ENCODE measurements at regions not wholly inside any gene's neighbourhood (a gene's known extent, or its start where the extent isn't known, plus 50 kb on each side); places are given as distances from the start of the nearest gene placed in this dataset.

GRCh38 chr7:9625953-9626352 is 1192.5 kb downstream of the NXPH1 start:
- Histone ChIP-seq H3K4me2 (ENCODE audit: insufficient read depth, low read length) (no peak overlapping the region), H3K4me3 (ENCODE audit: low read depth in 1 of 2, low read length in 2 of 2) (no peak overlapping the region), H3K27ac (ENCODE audit: low read length) (no peak overlapping the region), H3K9ac (ENCODE audit: low read depth, low read length) (no peak overlapping the region), H3K36me3 (ENCODE audit: insufficient read depth, low read length) (no peaks in the 10 kb centered on the region), H3K4me1 (ENCODE audit: insufficient read depth, low read length) (no peaks in the 10 kb centered on the region), H3K79me2 (ENCODE audit: insufficient read depth, low read length) (no peaks in the 10 kb centered on the region), H2AFZ (ENCODE audit: low read depth, low read length) (no peak overlapping the region), H4K20me1 (ENCODE audit: insufficient read depth, low read length) (no peaks in the 10 kb centered on the region), H3K9me3 (ENCODE audit: insufficient read depth, low read length, severe bottlenecking) (no peaks in the 10 kb centered on the region), H3K27me3 (ENCODE audit: insufficient read depth, low read length, poor library complexity) (no peaks in the 10 kb centered on the region)
- TF ChIP-seq EZH2 (IDR thresholded peaks at IDR 0.05; ENCODE audit: borderline replicate concordance, low read depth, low read length, severe bottlenecking): no peak
- TF ChIP-seq, protein P1, sequence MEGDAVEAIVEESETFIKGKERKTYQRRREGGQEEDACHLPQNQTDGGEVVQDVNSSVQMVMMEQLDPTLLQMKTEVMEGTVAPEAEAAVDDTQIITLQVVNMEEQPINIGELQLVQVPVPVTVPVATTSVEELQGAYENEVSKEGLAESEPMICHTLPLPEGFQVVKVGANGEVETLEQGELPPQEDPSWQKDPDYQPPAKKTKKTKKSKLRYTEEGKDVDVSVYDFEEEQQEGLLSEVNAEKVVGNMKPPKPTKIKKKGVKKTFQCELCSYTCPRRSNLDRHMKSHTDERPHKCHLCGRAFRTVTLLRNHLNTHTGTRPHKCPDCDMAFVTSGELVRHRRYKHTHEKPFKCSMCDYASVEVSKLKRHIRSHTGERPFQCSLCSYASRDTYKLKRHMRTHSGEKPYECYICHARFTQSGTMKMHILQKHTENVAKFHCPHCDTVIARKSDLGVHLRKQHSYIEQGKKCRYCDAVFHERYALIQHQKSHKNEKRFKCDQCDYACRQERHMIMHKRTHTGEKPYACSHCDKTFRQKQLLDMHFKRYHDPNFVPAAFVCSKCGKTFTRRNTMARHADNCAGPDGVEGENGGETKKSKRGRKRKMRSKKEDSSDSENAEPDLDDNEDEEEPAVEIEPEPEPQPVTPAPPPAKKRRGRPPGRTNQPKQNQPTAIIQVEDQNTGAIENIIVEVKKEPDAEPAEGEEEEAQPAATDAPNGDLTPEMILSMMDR (IDR thresholded peaks at IDR 0.05; ENCODE audit: borderline replicate concordance, extremely low read depth, low read length, poor library complexity, severe bottlenecking): no peak
- ATAC-seq (ENCODE audit: insufficient read depth, low read depth) (no peak), DNase-seq (no peak)

- no peak for TF ChIP-seq EZH2 (IDR thresholded peaks at IDR 0.05; ENCODE audit: borderline replicate concordance, low read depth, low read length, severe bottlenecking)
- TF ChIP-seq, protein P1 (IDR thresholded peaks at IDR 0.05; ENCODE audit: borderline replicate concordance, extremely low read depth, low read length, poor library complexity, severe bottlenecking): no peak
- no peak for ATAC-seq (ENCODE audit: insufficient read depth, low read depth)
- Histone ChIP-seq H3K9me3 (ENCODE audit: insufficient read depth, low read length, severe bottlenecking) (no peaks in the 10 kb centered on the region), H3K36me3 (ENCODE audit: insufficient read depth, low read length) (no peaks in the 10 kb centered on the region), H2AFZ (ENCODE audit: low read depth, low read length) (no peak overlapping the region), H3K79me2 (ENCODE audit: insufficient read depth, low read length) (no peaks in the 10 kb centered on the region), H4K20me1 (ENCODE audit: insufficient read depth, low read length) (no peaks in the 10 kb centered on the region), H3K4me3 (ENCODE audit: low read depth in 1 of 2, low read length in 2 of 2) (no peak overlapping the region), H3K27me3 (ENCODE audit: insufficient read depth, low read length, poor library complexity) (no peaks in the 10 kb centered on the region), H3K4me2 (ENCODE audit: insufficient read depth, low read length) (no peak overlapping the region), H3K27ac (ENCODE audit: low read length) (no peak overlapping the region), H3K9ac (ENCODE audit: low read depth, low read length) (no peak overlapping the region), H3K4me1 (ENCODE audit: insufficient read depth, low read length) (no peaks in the 10 kb centered on the region)
- no peak for DNase-seq
These were observed 1212.3 kb downstream of the NXPH1 start for GRCh38 chr7:9645756-9646155.

GRCh38 chr7:9657257-9657656 is 1223.8 kb downstream of the NXPH1 start:
- no peak for DNase-seq
- H2AFZ ChIP-seq (ENCODE audit: low read depth, low read length): no peak overlapping the region
- no peak for ATAC-seq (ENCODE audit: insufficient read depth, low read depth)

More at GRCh38 chr7:9657257-9657656, 1223.8 kb downstream of the NXPH1 start:
- no peaks in the 10 kb centered on the region for H3K9me3 ChIP-seq (ENCODE audit: insufficient read depth, low read length, severe bottlenecking)
- no peaks in the 10 kb centered on the region for H3K27me3 ChIP-seq (ENCODE audit: insufficient read depth, low read length, poor library complexity)
- no peaks in the 10 kb centered on the region for H3K79me2 ChIP-seq (ENCODE audit: insufficient read depth, low read length)
- no peak overlapping the region for H3K9ac ChIP-seq (ENCODE audit: low read depth, low read length)
- no peaks in the 10 kb centered on the region for H4K20me1 ChIP-seq (ENCODE audit: insufficient read depth, low read length)
- H3K27ac ChIP-seq (ENCODE audit: low read length): no peak overlapping the region
- no peak overlapping the region for H3K4me2 ChIP-seq (ENCODE audit: insufficient read depth, low read length)
- H3K4me1 ChIP-seq (ENCODE audit: insufficient read depth, low read length): no peaks in the 10 kb centered on the region
- H3K4me3 ChIP-seq (ENCODE audit: low read depth in 1 of 2, low read length in 2 of 2): no peak overlapping the region
- no peaks in the 10 kb centered on the region for H3K36me3 ChIP-seq (ENCODE audit: insufficient read depth, low read length)
- TF ChIP-seq, protein P1 (IDR thresholded peaks at IDR 0.05; ENCODE audit: borderline replicate concordance, extremely low read depth, low read length, poor library complexity, severe bottlenecking): peak; percentile 10
- no peak for TF ChIP-seq EZH2 (IDR thresholded peaks at IDR 0.05; ENCODE audit: borderline replicate concordance, low read depth, low read length, severe bottlenecking)
